Kidney (tissue), 13 donors: ENCODE measurements at regions not wholly inside any gene's neighbourhood (a gene's known extent, or its start where the extent isn't known, plus 50 kb on each side); places are given as distances from the start of the nearest gene placed in this dataset.

Experiments
- DNase-seq, 5 donors: peaks; one replicate each; pipeline ENCODE4 v3.0.0-alpha.2; 2013 to 2020
- FAIRE-seq: peaks from 2 replicates; lab custom pipeline; 2012; peaks lifted over from hg19 to GRCh38; lab: Jason Lieb, UNC
- H3K27ac ChIP-seq, 2 donors: one replicate each; pipeline ENCODE4 v1.7.0; 2013; ENCODE audit warnings: low read depth in 2 of 2, low read length in 2 of 2, inconsistent platforms in 1 of 2
- H3K27me3 ChIP-seq: one replicate; pipeline ENCODE4 v1.7.1; 2013; ENCODE audit warnings: low read length, inconsistent platforms; ENCODE audit not compliant: control insufficient read depth, insufficient read depth
- H3K36me3 ChIP-seq, 3 donors: one replicate each; pipeline versions ENCODE4 v1.7.0 to v1.7.1; 2013; ENCODE audit warnings: low read length in 3 of 3, control low read depth in 1 of 3, inconsistent platforms in 1 of 3; ENCODE audit not compliant: insufficient read depth in 3 of 3, control insufficient read depth in 2 of 3
- H3K4me1 ChIP-seq, 3 donors: one replicate each; pipeline versions ENCODE4 v1.7.0 to v1.7.1; 2013; ENCODE audit warnings: low read length in 3 of 3, inconsistent platforms in 1 of 3, low read depth in 1 of 3; ENCODE audit not compliant: control insufficient read depth in 2 of 3, insufficient read depth in 2 of 3
- H3K4me3 ChIP-seq, 3 donors: one replicate each; pipeline versions ENCODE4 v1.7.0 to v1.8.1; 2013; ENCODE audit warnings: low read length in 3 of 3, control low read depth in 1 of 3, inconsistent platforms in 1 of 3
- H3K9ac ChIP-seq, 3 donors: one replicate each; pipeline versions ENCODE4 v1.7.0 to v1.7.1; 2013; ENCODE audit warnings: low read length in 3 of 3, control low read depth in 1 of 3, inconsistent platforms in 1 of 3
- H3K9me3 ChIP-seq, 3 donors: one replicate each; pipeline versions ENCODE4 v1.7.0 to v1.7.1; 2013; ENCODE audit warnings: low read length in 3 of 3, control low read depth in 1 of 3, inconsistent platforms in 1 of 3; ENCODE audit not compliant: control insufficient read depth in 2 of 3, insufficient read depth in 1 of 3
- CTCF ChIP-seq: IDR thresholded peaks from 3 replicates; pipeline ENCODE4 v1.5.1; 2012; ENCODE audit warnings: mild to moderate bottlenecking, moderate library complexity, borderline replicate concordance; ENCODE audit not compliant: insufficient read depth; ENCODE audit errors: extremely low read depth
- intact Hi-C: fragments of 100-400 bp; cut with DNase I; formaldehyde crosslinking; loops from one replicate; pipeline ENCODE4 v1.11.1; 2022
- donor health status: control.
- donor health status: control.
- donor health status: control.
- donor health status: control.
- donor health status: control.
- donor health status: DM: yes; HTN: yes; CAD: no.
- donor health status: Normal renal cell carcinoma (clear cell type).

GRCh38 chr9:135224921-135225541 lies 137.6 kb downstream of the OLFM1 start:
- DNase-seq, result peak in 2 of 5 donors; percentile 28 to 57
- peaks cover 0 to 1% (median 0%) of the 10 kb centered on the region in 3 donors for H3K9me3 ChIP-seq
- intact Hi-C loops, result no loop called here
- H3K36me3 ChIP-seq, result peaks cover 0 to 3% (median 0%) of the 10 kb centered on the region in 3 donors
- H3K4me3 ChIP-seq, result no peak overlapping the region
- no peak overlapping the region for H3K9ac ChIP-seq
- TF ChIP-seq CTCF, result no peak
- FAIRE-seq, result no peak
- no peaks in the 10 kb centered on the region for H3K27me3 ChIP-seq
- no peak overlapping the region for H3K27ac ChIP-seq
- no peaks in the 10 kb centered on the region for H3K4me1 ChIP-seq

GRCh38 chr9:135225619-135226228 lies 138.3 kb downstream of the OLFM1 start:
- TF ChIP-seq CTCF, result no peak
- H3K4me3 ChIP-seq, result no peak overlapping the region
- peaks cover 0 to 1% (median 0%) of the 10 kb centered on the region in 3 donors for H3K9me3 ChIP-seq
- no peak overlapping the region for H3K27ac ChIP-seq
- DNase-seq (peak in 1 of 5 donors; percentile 9), FAIRE-seq (no peak)
- H3K27me3 ChIP-seq, result no peaks in the 10 kb centered on the region
- intact Hi-C loops, result no loop called here
- peaks cover 0 to 3% (median 0%) of the 10 kb centered on the region in 3 donors for H3K36me3 ChIP-seq
- no peaks in the 10 kb centered on the region for H3K4me1 ChIP-seq
- H3K9ac ChIP-seq, result no peak overlapping the region

- no peak for TF ChIP-seq CTCF
- H3K27ac ChIP-seq, result no peak overlapping the region
- no peak overlapping the region for H3K9ac ChIP-seq
- H3K9me3 ChIP-seq, result peaks cover 0 to 1% (median 0%) of the 10 kb centered on the region in 3 donors
- DNase-seq (peak in 2 of 5 donors; percentile 1 to 38), FAIRE-seq (no peak)
- no peaks in the 10 kb centered on the region for H3K4me1 ChIP-seq
- H3K36me3 ChIP-seq, result peaks cover 0 to 3% (median 0%) of the 10 kb centered on the region in 3 donors
- H3K27me3 ChIP-seq, result no peaks in the 10 kb centered on the region
- intact Hi-C loops, result no loop called here
- H3K4me3 ChIP-seq, result peak overlapping the region in 1 of 3 donors; percentile 3
Measured at GRCh38 chr9:135226369-135227050, 139.0 kb downstream of the OLFM1 start.
